Neuronal stem cell (in vitro differentiated cells): ENCODE measurements at regions not wholly inside any gene's neighbourhood (a gene's known extent, or its start where the extent isn't known, plus 50 kb on each side); places are given as distances from the start of the nearest gene placed in this dataset.
"Not testable (repeated sequence)": the region's sequence is repeated elsewhere in the genome, so short reads cannot be mapped to it uniquely, and the experiment has no call there.

Source experiments
- DNase-seq: peaks from one replicate; pipeline ENCODE4 v3.0.0-alpha.2; 2013; ENCODE audit warnings: low spot score
- H2AFZ ChIP-seq: one replicate; pipeline ENCODE4 v1.6.1; 2013; ENCODE audit warnings: mild to moderate bottlenecking, low read length, inconsistent platforms
- H2AK5ac ChIP-seq: 2 replicates; pipeline ENCODE4 v1.6.1; 2013; ENCODE audit warnings: low read depth, mild to moderate bottlenecking, inconsistent platforms, low read length, moderate library complexity, mixed read lengths
- H2BK120ac ChIP-seq: 2 replicates; pipeline ENCODE4 v1.6.1; 2013; ENCODE audit warnings: low read depth, mild to moderate bottlenecking, inconsistent platforms, low read length, moderate library complexity, mixed read lengths
- H2BK12ac ChIP-seq: one replicate; pipeline ENCODE4 v1.6.1; 2013; ENCODE audit warnings: low read length, inconsistent platforms
- H2BK15ac ChIP-seq: 2 replicates; pipeline ENCODE4 v1.6.1; 2013; ENCODE audit warnings: mild to moderate bottlenecking, low read length, inconsistent platforms, mixed read lengths
- H2BK5ac ChIP-seq: one replicate; pipeline ENCODE4 v1.6.1; 2013; ENCODE audit warnings: inconsistent platforms, mild to moderate bottlenecking, low read length, moderate library complexity
- H3K14ac ChIP-seq: one replicate; pipeline ENCODE4 v1.6.1; 2013; ENCODE audit warnings: low read length, inconsistent platforms
- H3K18ac ChIP-seq: 2 replicates; pipeline ENCODE4 v1.6.1; 2013; ENCODE audit warnings: low read length, inconsistent platforms
- H3K23ac ChIP-seq: 2 replicates; pipeline ENCODE4 v1.6.1; 2013; ENCODE audit warnings: low read depth, mild to moderate bottlenecking, mixed read lengths, low read length, inconsistent platforms; ENCODE audit not compliant: poor library complexity
- H3K27ac ChIP-seq: replicated peaks from 3 replicates; pipeline ENCODE4 v1.5.1; 2013; ENCODE audit warnings: low read length, inconsistent platforms
- H3K27me3 ChIP-seq, 3 experiments: 2 replicates each; pipeline ENCODE4 v1.6.1; 2013; ENCODE audit warnings: low read length in 3 of 3, mild to moderate bottlenecking in 2 of 3, inconsistent platforms in 1 of 3, low read depth in 1 of 3, mixed read lengths in 1 of 3, moderate library complexity in 1 of 3; ENCODE audit not compliant: control insufficient read depth in 3 of 3, insufficient read depth in 3 of 3
- H3K36me3 ChIP-seq, 2 donors: replicated peaks in 1 of 2; 2 replicates each; pipeline ENCODE4 v1.6.1; 2013; ENCODE audit warnings: low read length in 2 of 2; ENCODE audit not compliant: control insufficient read depth in 2 of 2, insufficient read depth in 2 of 2
- H3K4ac ChIP-seq: 2 replicates; pipeline ENCODE4 v1.6.1; 2013; ENCODE audit warnings: inconsistent platforms, mild to moderate bottlenecking, low read length, moderate library complexity
- H3K4me1 ChIP-seq, 2 donors: 1 replicate in 1 of 2; 2 replicates in 1 of 2; pipeline ENCODE4 v1.6.1; 2013; ENCODE audit warnings: low read length in 2 of 2, low read depth in 1 of 2; ENCODE audit not compliant: control insufficient read depth in 2 of 2, insufficient read depth in 1 of 2
- H3K4me2 ChIP-seq: one replicate; pipeline ENCODE4 v1.6.1; 2013; ENCODE audit warnings: mild to moderate bottlenecking, low read length, inconsistent platforms; ENCODE audit not compliant: insufficient read depth, poor library complexity, severe bottlenecking
- H3K4me3 ChIP-seq, 2 donors: 2 replicates each; pipeline ENCODE4 v1.5.1; 2013; ENCODE audit warnings: low read length in 2 of 2, mild to moderate bottlenecking in 2 of 2, inconsistent platforms in 1 of 2, moderate library complexity in 1 of 2
- H3K79me1 ChIP-seq: one replicate; pipeline ENCODE4 v1.6.1; 2013; ENCODE audit warnings: low read depth, mild to moderate bottlenecking, inconsistent platforms, low read length, moderate library complexity
- H3K9ac ChIP-seq: one replicate; pipeline ENCODE4 v1.6.1; 2013; ENCODE audit warnings: mild to moderate bottlenecking, low read depth, low read length, inconsistent platforms; ENCODE audit not compliant: poor library complexity
- H3K9me3 ChIP-seq, 2 donors: replicated peaks in 1 of 2; 2 replicates each; pipeline versions ENCODE3 to v1.6.1; 2013; ENCODE audit warnings: low read length in 2 of 2, mild to moderate bottlenecking in 2 of 2, inconsistent platforms in 1 of 2, low read depth in 1 of 2, mixed read lengths in 1 of 2, moderate library complexity in 1 of 2; ENCODE audit not compliant: control insufficient read depth in 2 of 2, insufficient read depth in 1 of 2
- H4K8ac ChIP-seq: one replicate; pipeline ENCODE4 v1.6.1; 2013; ENCODE audit warnings: low read depth, mild to moderate bottlenecking, inconsistent platforms, low read length, moderate library complexity
- H4K91ac ChIP-seq: one replicate; pipeline ENCODE4 v1.6.1; 2013; ENCODE audit warnings: low read length, low read depth, mild to moderate bottlenecking, inconsistent platforms; ENCODE audit not compliant: poor library complexity
- WGBS, 2 donors: extraction: QIAGEN DNeasy Blood & Tissue Kit; methylation state at CpG; one replicate each; pipeline ENCODE4 v1.1.7; 2013; ENCODE audit warnings: missing lambda C conversion rate in 2 of 2, mixed read lengths in 1 of 2; ENCODE audit not compliant: insufficient read length in 2 of 2, insufficient replicate concordance in 1 of 2; ENCODE audit errors: extremely low coverage in 2 of 2; 5-methylcytosine and 5-hydroxymethylcytosine counted together

GRCh38 chr4:4106923-4107322 lies 119.8 kb downstream of the OTOP1 start:
- not testable (repeated sequence) for H3K36me3 ChIP-seq, H3K9me3 ChIP-seq, DNase-seq, H3K4me3 ChIP-seq, H3K14ac ChIP-seq, H2AK5ac ChIP-seq, H2BK12ac ChIP-seq, H2AFZ ChIP-seq, H2BK120ac ChIP-seq, H3K79me1 ChIP-seq, H3K27ac ChIP-seq, H3K4ac ChIP-seq, H4K91ac ChIP-seq, H2BK15ac ChIP-seq, H3K23ac ChIP-seq, H3K18ac ChIP-seq, H3K9ac ChIP-seq, H3K4me1 ChIP-seq, H2BK5ac ChIP-seq, H4K8ac ChIP-seq
- Histone ChIP-seq H3K27me3 (peaks cover 0 to 15% (median 12%) of the 10 kb centered on the region in 3 experiments), H3K4me2 (peak overlapping the region; percentile 66)
- no CpG with 5 or more reads among the region's 36 CpGs for WGBS, 2 donors

GRCh38 chr4:4107411-4108107 lies 119.2 kb downstream of the OTOP1 start:
- H2BK5ac ChIP-seq, H3K4me1 ChIP-seq, H3K23ac ChIP-seq, H2BK15ac ChIP-seq, H2BK120ac ChIP-seq, H3K79me1 ChIP-seq, H4K8ac ChIP-seq, H3K9me3 ChIP-seq, H3K4ac ChIP-seq, H4K91ac ChIP-seq, H3K27ac ChIP-seq, H3K14ac ChIP-seq, H3K36me3 ChIP-seq, H2BK12ac ChIP-seq, H2AK5ac ChIP-seq: not testable (repeated sequence)
- peak overlapping the region; percentile 66 for H3K4me2 ChIP-seq
- peak overlapping the region; percentile 32 to 86 for H3K4me3 ChIP-seq
- DNase-seq, result peak; percentile 70
- peak overlapping the region; percentile 89 for H2AFZ ChIP-seq
- H3K9ac ChIP-seq, result peak overlapping the region; percentile 77
- WGBS, 2 donors, result no CpG with 5 or more reads among the region's 52 CpGs
- H3K27me3 ChIP-seq, result peaks cover 0 to 15% (median 12%) of the 10 kb centered on the region in 3 experiments
- H3K18ac ChIP-seq, result peak overlapping the region; percentile 83

- not testable (repeated sequence) for H4K8ac ChIP-seq, H3K18ac ChIP-seq, H2BK120ac ChIP-seq, H3K79me1 ChIP-seq, H3K4me2 ChIP-seq, H3K9me3 ChIP-seq, H3K36me3 ChIP-seq, H3K14ac ChIP-seq, DNase-seq, H3K4me3 ChIP-seq, H3K9ac ChIP-seq, H3K27me3 ChIP-seq, H3K27ac ChIP-seq, H2BK12ac ChIP-seq, H4K91ac ChIP-seq, H2BK15ac ChIP-seq, H3K4ac ChIP-seq, H2BK5ac ChIP-seq, H3K23ac ChIP-seq, H2AFZ ChIP-seq, H3K4me1 ChIP-seq, H2AK5ac ChIP-seq
- WGBS, 2 donors, result no CpG with 5 or more reads among the region's 13 CpGs
Observed at GRCh38 chr4:4115381-4115780, 111.3 kb downstream of the OTOP1 start.

GRCh38 chr4:4116901-4117300 lies 109.8 kb downstream of the OTOP1 start:
- H3K4me1 ChIP-seq, H3K14ac ChIP-seq, H3K79me1 ChIP-seq, H3K4me2 ChIP-seq, H2BK5ac ChIP-seq, H3K27me3 ChIP-seq, H3K36me3 ChIP-seq, H3K18ac ChIP-seq, H3K4ac ChIP-seq, H2AK5ac ChIP-seq, H2BK15ac ChIP-seq, H3K9me3 ChIP-seq, H3K23ac ChIP-seq, H3K27ac ChIP-seq, H4K91ac ChIP-seq, H4K8ac ChIP-seq, H2BK12ac ChIP-seq, H3K9ac ChIP-seq, H2BK120ac ChIP-seq, DNase-seq, H3K4me3 ChIP-seq, H2AFZ ChIP-seq: not testable (repeated sequence)
- WGBS, 2 donors, result no CpG with 5 or more reads among the region's 1 CpG
